Panc1 (cell line): ENCODE measurements at regions not wholly inside any gene's neighbourhood (a gene's known extent, or its start where the extent isn't known, plus 50 kb on each side); places are given as distances from the start of the nearest gene placed in this dataset.

ENCODE experiments used
- ATAC-seq: fragments of 200-7000 bp; cut with Tn5 transposase; 2 replicates; pipeline ENCODE4 v1.9.1; 2020; ENCODE audit warnings: mild to moderate bottlenecking, moderate library complexity
- BruUV-seq: library from RNA; stranded (reverse); fragments of 400-500 nt; replicated peaks from 2 replicates; lab custom pipeline; 2021; lab: Mats Ljungman, UMichigan
- CTCF ChIA-PET: fragments of 300-600 bp; sonication (Branson Sonifier 250); formaldehyde crosslinking; loops from one replicate; lab custom pipeline; 2022; ENCODE audit warnings: antibody characterized with exemption; lab: Charles Lee
- POLR2A ChIA-PET: fragments of 300-600 bp; sonication (Branson Sonifier 250); formaldehyde crosslinking; loops from one replicate; lab custom pipeline; 2022; ENCODE audit warnings: antibody characterized with exemption; lab: Charles Lee
- DNase-seq: peaks from one replicate; pipeline ENCODE4 v3.0.0-alpha.2; 2010; ENCODE audit warnings: low read depth, low spot score
- H3K27ac ChIP-seq: 2 replicates; pipeline ENCODE4 v1.5.1; 2011; ENCODE audit warnings: mild to moderate bottlenecking, low read length, inconsistent platforms
- H3K27me3 ChIP-seq: fragments of 200-500 bp; sonication (Bioruptor generic); 2 replicates; pipeline ENCODE4 v1.6.0; 2014; ENCODE audit warnings: low read length, inconsistent platforms; ENCODE audit not compliant: control insufficient read depth, insufficient read depth
- H3K36me3 ChIP-seq: fragments of 200-500 bp; sonication (Bioruptor generic); 2 replicates; pipeline ENCODE4 v1.5.1; 2014; ENCODE audit warnings: inconsistent platforms, mild to moderate bottlenecking, low read length, moderate library complexity; ENCODE audit not compliant: control insufficient read depth, insufficient read depth
- H3K4me1 ChIP-seq: 2 replicates; pipeline ENCODE4 v1.5.1; 2011; ENCODE audit warnings: inconsistent platforms, mild to moderate bottlenecking, low read length, moderate library complexity; ENCODE audit not compliant: control insufficient read depth, insufficient read depth
- H3K4me3 ChIP-seq, 2 experiments: 2 replicates each; pipeline ENCODE4 v1.5.1; 2011 to 2012; ENCODE audit warnings: low read depth in 2 of 2, low read length in 2 of 2, mild to moderate bottlenecking in 2 of 2, inconsistent platforms in 1 of 2, moderate library complexity in 1 of 2
- H3K9me3 ChIP-seq: fragments of 200-500 bp; sonication (Bioruptor generic); 2 replicates; pipeline ENCODE4 v1.5.1; 2014; ENCODE audit warnings: low read depth, mild to moderate bottlenecking, inconsistent platforms, low read length, moderate library complexity; ENCODE audit not compliant: control insufficient read depth, insufficient read depth
- POLR2AphosphoS5 ChIP-seq: IDR thresholded peaks from 2 replicates; pipeline ENCODE4 v1.6.1; 2012; ENCODE audit warnings: mild to moderate bottlenecking, low read depth, low read length, moderate library complexity
- SIN3A ChIP-seq: IDR thresholded peaks from 2 replicates; pipeline ENCODE4 v1.6.1; 2012; ENCODE audit warnings: low read depth, mild to moderate bottlenecking, low read length, moderate library complexity, borderline replicate concordance; ENCODE audit not compliant: insufficient read depth
- TCF7L2 ChIP-seq: IDR thresholded peaks from 2 replicates; pipeline ENCODE4 v1.6.1; 2011; ENCODE audit warnings: mild to moderate bottlenecking, low read depth, low read length, inconsistent platforms
- in situ Hi-C: cut with HindIII; loops from 2 replicates; pipeline ENCODE4 v1.10.0; 2016; ENCODE audit warnings: low sequenced_read_pairs, low pct_unique_long_range_greater_than_20kb
- intact Hi-C: fragments of 100-400 bp; cut with micrococcal nuclease; formaldehyde crosslinking; loops from one replicate; pipeline ENCODE4 v1.10.0; 2022; ENCODE audit not compliant: unreplicated experiment
- TF ChIP-seq, protein P1 (sequence below): fragments of 450-650 bp; IDR thresholded peaks from 2 replicates; pipeline ENCODE4 v1.5.1; 2017; ENCODE audit warnings: mild to moderate bottlenecking
- TF ChIP-seq, protein P2 (sequence below), 2 experiments: IDR thresholded peaks; 2 replicates each; pipeline ENCODE4 v1.6.1; 2011 to 2012; ENCODE audit warnings: low read depth in 2 of 2, control low read depth in 1 of 2, low read length in 1 of 2, mild to moderate bottlenecking in 1 of 2, moderate library complexity in 1 of 2; ENCODE audit not compliant: insufficient read depth in 1 of 2

DNA sequence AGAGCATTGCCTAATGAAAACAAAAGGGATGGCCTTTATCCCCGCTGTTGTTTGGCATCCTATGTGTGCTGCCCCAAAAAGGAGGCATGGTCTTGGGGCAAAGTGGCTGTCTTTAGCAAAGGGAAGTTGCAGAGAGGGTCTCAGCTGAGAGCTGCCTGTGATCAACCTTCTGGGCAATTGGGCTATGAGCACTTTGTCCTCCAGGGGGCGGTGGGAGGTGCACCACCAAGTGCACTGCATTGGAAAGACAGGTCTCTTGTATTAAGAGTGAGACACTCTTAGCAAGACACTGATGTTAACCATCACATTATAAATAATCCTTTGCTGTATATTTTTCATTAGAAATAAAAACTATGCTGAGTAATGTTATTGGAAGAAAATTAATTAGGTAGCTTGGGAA, 314.8 kb downstream of the POM121L12 start:
- no peak for ATAC-seq
- Histone ChIP-seq H3K27me3 (no peaks in the 10 kb centered on the region), H3K9me3 (peaks cover 4% of the 10 kb centered on the region; the same call in 1 of the 2 replicates), H3K27ac (no peak overlapping the region), H3K4me3 (no peak overlapping the region), H3K4me1 (no peaks in the 10 kb centered on the region), H3K36me3 (no peaks in the 10 kb centered on the region; the same call in 1 of the 2 replicates)
- TF ChIP-seq, protein P1, sequence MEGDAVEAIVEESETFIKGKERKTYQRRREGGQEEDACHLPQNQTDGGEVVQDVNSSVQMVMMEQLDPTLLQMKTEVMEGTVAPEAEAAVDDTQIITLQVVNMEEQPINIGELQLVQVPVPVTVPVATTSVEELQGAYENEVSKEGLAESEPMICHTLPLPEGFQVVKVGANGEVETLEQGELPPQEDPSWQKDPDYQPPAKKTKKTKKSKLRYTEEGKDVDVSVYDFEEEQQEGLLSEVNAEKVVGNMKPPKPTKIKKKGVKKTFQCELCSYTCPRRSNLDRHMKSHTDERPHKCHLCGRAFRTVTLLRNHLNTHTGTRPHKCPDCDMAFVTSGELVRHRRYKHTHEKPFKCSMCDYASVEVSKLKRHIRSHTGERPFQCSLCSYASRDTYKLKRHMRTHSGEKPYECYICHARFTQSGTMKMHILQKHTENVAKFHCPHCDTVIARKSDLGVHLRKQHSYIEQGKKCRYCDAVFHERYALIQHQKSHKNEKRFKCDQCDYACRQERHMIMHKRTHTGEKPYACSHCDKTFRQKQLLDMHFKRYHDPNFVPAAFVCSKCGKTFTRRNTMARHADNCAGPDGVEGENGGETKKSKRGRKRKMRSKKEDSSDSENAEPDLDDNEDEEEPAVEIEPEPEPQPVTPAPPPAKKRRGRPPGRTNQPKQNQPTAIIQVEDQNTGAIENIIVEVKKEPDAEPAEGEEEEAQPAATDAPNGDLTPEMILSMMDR = peak; percentile 70
- TF ChIP-seq, protein P2, sequence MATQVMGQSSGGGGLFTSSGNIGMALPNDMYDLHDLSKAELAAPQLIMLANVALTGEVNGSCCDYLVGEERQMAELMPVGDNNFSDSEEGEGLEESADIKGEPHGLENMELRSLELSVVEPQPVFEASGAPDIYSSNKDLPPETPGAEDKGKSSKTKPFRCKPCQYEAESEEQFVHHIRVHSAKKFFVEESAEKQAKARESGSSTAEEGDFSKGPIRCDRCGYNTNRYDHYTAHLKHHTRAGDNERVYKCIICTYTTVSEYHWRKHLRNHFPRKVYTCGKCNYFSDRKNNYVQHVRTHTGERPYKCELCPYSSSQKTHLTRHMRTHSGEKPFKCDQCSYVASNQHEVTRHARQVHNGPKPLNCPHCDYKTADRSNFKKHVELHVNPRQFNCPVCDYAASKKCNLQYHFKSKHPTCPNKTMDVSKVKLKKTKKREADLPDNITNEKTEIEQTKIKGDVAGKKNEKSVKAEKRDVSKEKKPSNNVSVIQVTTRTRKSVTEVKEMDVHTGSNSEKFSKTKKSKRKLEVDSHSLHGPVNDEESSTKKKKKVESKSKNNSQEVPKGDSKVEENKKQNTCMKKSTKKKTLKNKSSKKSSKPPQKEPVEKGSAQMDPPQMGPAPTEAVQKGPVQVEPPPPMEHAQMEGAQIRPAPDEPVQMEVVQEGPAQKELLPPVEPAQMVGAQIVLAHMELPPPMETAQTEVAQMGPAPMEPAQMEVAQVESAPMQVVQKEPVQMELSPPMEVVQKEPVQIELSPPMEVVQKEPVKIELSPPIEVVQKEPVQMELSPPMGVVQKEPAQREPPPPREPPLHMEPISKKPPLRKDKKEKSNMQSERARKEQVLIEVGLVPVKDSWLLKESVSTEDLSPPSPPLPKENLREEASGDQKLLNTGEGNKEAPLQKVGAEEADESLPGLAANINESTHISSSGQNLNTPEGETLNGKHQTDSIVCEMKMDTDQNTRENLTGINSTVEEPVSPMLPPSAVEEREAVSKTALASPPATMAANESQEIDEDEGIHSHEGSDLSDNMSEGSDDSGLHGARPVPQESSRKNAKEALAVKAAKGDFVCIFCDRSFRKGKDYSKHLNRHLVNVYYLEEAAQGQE (IDR thresholded peaks at IDR 0.05; ENCODE audit: insufficient read depth in 1 of 2, low read depth in 2 of 2, low read length in 1 of 2) = no peak
- in situ Hi-C loops = no loop called here
- no TSS peak for BruUV-seq
- ChIA-PET CTCF (interaction anchor here (0.6 kb wide), 1 partner anchor 1306 kb away, joined by 5 read pairs; no protein-coding TSS in a partner anchor), POLR2A (no interaction called here)
- no peak for DNase-seq
- intact Hi-C loops = no loop called here

DNA sequence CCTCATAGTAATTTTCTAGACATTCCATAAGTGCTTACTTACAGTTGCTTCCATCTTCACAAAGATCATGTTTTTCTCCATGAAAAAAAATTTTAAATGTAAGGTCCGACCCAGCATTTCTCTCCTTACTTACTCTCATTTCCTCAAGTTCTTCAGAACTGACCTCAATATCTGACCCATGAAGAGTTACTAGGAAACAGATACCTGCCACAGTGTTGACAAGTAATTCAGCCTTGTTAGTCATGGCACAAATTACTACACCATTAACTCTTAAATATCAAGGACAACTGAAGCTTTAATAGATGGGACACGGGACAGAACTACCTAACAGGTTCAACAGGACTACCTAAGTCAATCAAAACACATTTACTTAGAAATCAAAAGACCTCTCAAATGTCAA, 316.2 kb downstream of the POM121L12 start:
- TF ChIP-seq, protein P1 = no peak
- no peak for TF ChIP-seq SIN3A
- no peak for TF ChIP-seq TCF7L2
- TF ChIP-seq, protein P2 (IDR thresholded peaks at IDR 0.05; ENCODE audit: insufficient read depth in 1 of 2, low read depth in 2 of 2, low read length in 1 of 2) = no peak
- no peak for TF ChIP-seq POLR2AphosphoS5
- Histone ChIP-seq H3K4me3 (no peak overlapping the region), H3K27ac (no peak overlapping the region), H3K4me1 (no peaks in the 10 kb centered on the region), H3K27me3 (no peaks in the 10 kb centered on the region), H3K9me3 (no peaks in the 10 kb centered on the region), H3K36me3 (no peaks in the 10 kb centered on the region; the same call in 1 of the 2 replicates)
- in situ Hi-C loops (no loop called here), intact Hi-C loops (no loop called here)
- POLR2A ChIA-PET = interaction anchor here (0.6 kb wide), 1 partner anchor 449 kb away, joined by 3 read pairs; no protein-coding TSS in a partner anchor
- CTCF ChIA-PET = no interaction called here
- no TSS peak for BruUV-seq
- DNase-seq = no peak
- no peak for ATAC-seq
